HCT116 (cell line): ENCODE measurements at regions not wholly inside any gene's neighbourhood (a gene's known extent, or its start where the extent isn't known, plus 50 kb on each side); places are given as distances from the start of the nearest gene placed in this dataset.

ENCODE experiments used
- ATAC-seq: fragments of 200-7000 bp; cut with Tn5 transposase; 2 replicates; pipeline ENCODE4 v1.9.1; 2020; ENCODE audit warnings: mild to moderate bottlenecking, moderate library complexity
- BruUV-seq: library from RNA; stranded (reverse); fragments of 400-500 nt; replicated peaks from 2 replicates; lab custom pipeline; 2021; lab: Mats Ljungman, UMichigan
- CTCF ChIA-PET: fragments of 300-600 bp; sonication (Branson Sonifier 250); formaldehyde crosslinking; loops from one replicate; lab custom pipeline; 2021; ENCODE audit warnings: antibody characterized with exemption; lab: Charles Lee
- POLR2A ChIA-PET: fragments of 300-600, 350-600 bp; sonication (Branson Sonifier 250); formaldehyde crosslinking; loops from one replicate; lab custom pipeline; 2021; ENCODE audit warnings: antibody characterized with exemption; lab: Charles Lee
- RAD21 ChIA-PET, 2 experiments: fragments of 300-600 bp; sonication (Branson Sonifier 250); formaldehyde crosslinking; loops; one replicate each; lab custom pipeline; 2023; ENCODE audit warnings: low total read pairs in 2 of 2; ENCODE audit not compliant: uncharacterized antibody in 2 of 2, unreplicated experiment in 2 of 2, low non-redundant PET in 1 of 2; lab: Charles Lee
- DNase-seq: peaks from one replicate; pipeline ENCODE4 v3.0.0-alpha.2; 2010; ENCODE audit warnings: low read depth, low spot score
- H2AFZ ChIP-seq: fragments of 200-600 bp; shearing (Covaris generic), sonication (generic); 2 replicates; pipeline ENCODE4 v1.6.1; 2017; ENCODE audit warnings: low read depth, mixed run types, mixed read lengths, antibody characterized with exemption, low read length; ENCODE audit not compliant: poor library complexity, severe bottlenecking
- H3K27ac ChIP-seq: 2 replicates; pipeline ENCODE4 v1.5.1; 2012; ENCODE audit warnings: low read depth, low read length
- H3K27me3 ChIP-seq: fragments of 200-600 bp; sonication (generic); 2 replicates; pipeline ENCODE4 v1.6.1; 2016; ENCODE audit warnings: mixed run types, low read length, mixed read lengths; ENCODE audit not compliant: insufficient read depth
- H3K36me3 ChIP-seq, 2 experiments: fragments of 200-500 bp in 1 of 2; fragments of 200-600 bp in 1 of 2; sonication (Bioruptor generic) in 1 of 2; sonication (generic) in 1 of 2; 2 replicates each; pipeline versions ENCODE4 v1.5.1 to v1.6.1; 2014 to 2016; ENCODE audit warnings: low read length in 2 of 2, inconsistent platforms in 1 of 2, mixed read lengths in 1 of 2, mixed run types in 1 of 2; ENCODE audit not compliant: insufficient read depth in 2 of 2, control insufficient read depth in 1 of 2
- H3K4me1 ChIP-seq, 2 experiments: fragments of 200-600 bp in 1 of 2; sonication (generic) in 1 of 2; 2 replicates each; pipeline versions ENCODE4 v1.5.1 to v1.6.1; 2012 to 2017; ENCODE audit warnings: low read length in 2 of 2, inconsistent platforms in 1 of 2, mild to moderate bottlenecking in 1 of 2, mixed read lengths in 1 of 2, mixed run types in 1 of 2, moderate library complexity in 1 of 2; ENCODE audit not compliant: insufficient read depth in 2 of 2, control insufficient read depth in 1 of 2
- H3K4me2 ChIP-seq: fragments of 200-600 bp; sonication (generic); 2 replicates; pipeline ENCODE4 v1.6.1; 2017; ENCODE audit warnings: mixed run types, low read length, mixed read lengths
- H3K4me3 ChIP-seq, 2 experiments: fragments of 200-600 bp in 1 of 2; sonication (generic) in 1 of 2; replicated peaks in 1 of 2; 2 replicates each; pipeline ENCODE4 v1.5.1; 2011 to 2016; ENCODE audit warnings: low read length in 2 of 2, control low read depth in 1 of 2, low read depth in 1 of 2, mild to moderate bottlenecking in 1 of 2, mixed read lengths in 1 of 2, mixed run types in 1 of 2
- H3K79me2 ChIP-seq: fragments of 200-600 bp; sonication (generic); 2 replicates; pipeline ENCODE4 v1.6.1; 2017; ENCODE audit warnings: mild to moderate bottlenecking, mixed run types, low read length, moderate library complexity, mixed read lengths; ENCODE audit not compliant: insufficient read depth
- H3K9ac ChIP-seq: fragments of 200-600 bp; sonication (generic); 2 replicates; pipeline ENCODE4 v1.6.1; 2016; ENCODE audit warnings: low read length, mixed read lengths
- H3K9me2 ChIP-seq: fragments of 200-600 bp; sonication (generic), shearing (Covaris generic); 2 replicates; pipeline ENCODE4 v1.6.1; 2017; ENCODE audit warnings: mixed run types, mild to moderate bottlenecking, moderate library complexity; ENCODE audit not compliant: insufficient read depth
- H3K9me3 ChIP-seq, 2 experiments: fragments of 200-500 bp in 1 of 2; fragments of 200-600 bp in 1 of 2; sonication (Bioruptor generic) in 1 of 2; sonication (generic) in 1 of 2; 2 replicates each; pipeline ENCODE4 v1.6.1; 2014 to 2017; ENCODE audit warnings: low read length in 2 of 2, mixed read lengths in 2 of 2, inconsistent platforms in 1 of 2, low read depth in 1 of 2, mild to moderate bottlenecking in 1 of 2, mixed run types in 1 of 2, moderate library complexity in 1 of 2; ENCODE audit not compliant: control insufficient read depth in 1 of 2, insufficient read depth in 1 of 2
- H4K20me1 ChIP-seq: fragments of 200-600 bp; sonication (generic), shearing (Covaris generic); 2 replicates; pipeline ENCODE4 v1.6.1; 2017; ENCODE audit warnings: mixed run types, mild to moderate bottlenecking, moderate library complexity; ENCODE audit not compliant: insufficient read depth
- CBX3 ChIP-seq: IDR thresholded peaks from 2 replicates; pipeline ENCODE4 v1.6.1; 2012; ENCODE audit warnings: low read depth
- FOSL1 ChIP-seq: IDR thresholded peaks from 2 replicates; pipeline ENCODE4 v1.6.1; 2012; ENCODE audit warnings: low read depth
- POLR2A ChIP-seq: IDR thresholded peaks from 2 replicates; pipeline ENCODE4 v1.7.0; 2011; ENCODE audit warnings: borderline replicate concordance; ENCODE audit not compliant: insufficient read depth, insufficient read length; ENCODE audit errors: extremely low read depth
- RAD21 ChIP-seq: IDR thresholded peaks from 2 replicates; pipeline ENCODE4 v1.6.1; 2012; ENCODE audit warnings: low read depth, mild to moderate bottlenecking
- TCF7L2 ChIP-seq: IDR thresholded peaks from 2 replicates; pipeline ENCODE4 v1.7.0; 2011; ENCODE audit warnings: borderline replicate concordance, inconsistent platforms; ENCODE audit not compliant: insufficient read depth, insufficient read length; ENCODE audit errors: extremely low read depth
- ZBTB33 ChIP-seq: IDR thresholded peaks from 2 replicates; pipeline ENCODE4 v1.6.1; 2011; ENCODE audit warnings: mild to moderate bottlenecking, low read length, moderate library complexity; ENCODE audit not compliant: insufficient replicate concordance; ENCODE audit errors: extremely low read depth
- intact Hi-C: fragments of 100-400 bp; cut with micrococcal nuclease; formaldehyde crosslinking; loops from 2 replicates; pipeline ENCODE4 v1.10.0; 2022

GRCh38 chr6:109314313-109314712 is 68.0 kb downstream of the CD164 start:
- ChIA-PET CTCF (no interaction called here), POLR2A (no interaction called here)

GRCh38 chr6:109313139-109313538 is 69.1 kb downstream of the CD164 start:
- Histone ChIP-seq H2AFZ (no peak overlapping the region), H3K79me2 (no peaks in the 10 kb centered on the region), H3K9ac (no peak overlapping the region), H3K36me3 (no peaks in the 10 kb centered on the region), H3K4me2 (no peak overlapping the region), H3K4me1 (peaks cover 0 to 1% of the 10 kb centered on the region in 2 experiments; a peak in 1 of 4 replicates), H3K27ac (no peak overlapping the region), H3K9me2 (no peaks in the 10 kb centered on the region), H3K9me3 (no peaks in the 10 kb centered on the region), H3K4me3 (no peak overlapping the region), H4K20me1 (no peaks in the 10 kb centered on the region), H3K27me3 (no peaks in the 10 kb centered on the region)
- intact Hi-C loops: no loop called here
- TF ChIP-seq FOSL1 (no peak), ZBTB33 (no peak), CBX3 (no peak), TCF7L2 (no peak), POLR2A (no peak)
- RAD21 ChIA-PET: no interaction called here
- ATAC-seq: no peak
- POLR2A ChIA-PET: interaction anchor here (0.5 kb wide), 1 partner anchor 22 kb away, joined by 3 read pairs; no protein-coding TSS in a partner anchor
- BruUV-seq: no TSS peak
- CTCF ChIA-PET: no interaction called here
- DNase-seq: no peak

More at GRCh38 chr6:109314313-109314712, 68.0 kb downstream of the CD164 start:
- Histone ChIP-seq H3K27me3 (no peaks in the 10 kb centered on the region), H3K27ac (no peak overlapping the region), H3K9me2 (no peaks in the 10 kb centered on the region), H3K36me3 (no peaks in the 10 kb centered on the region), H2AFZ (no peak overlapping the region), H3K4me3 (no peak overlapping the region), H3K79me2 (no peaks in the 10 kb centered on the region), H3K9ac (no peak overlapping the region), H4K20me1 (no peaks in the 10 kb centered on the region), H3K4me2 (no peak overlapping the region), H3K9me3 (no peaks in the 10 kb centered on the region), H3K4me1 (no peaks in the 10 kb centered on the region)
- no peak for ATAC-seq
- intact Hi-C loops: no loop called here
- TF ChIP-seq RAD21: no peak
- BruUV-seq: no TSS peak
- RAD21 ChIA-PET: no interaction called here
- DNase-seq: no peak
